IMR-90 (cell line): ENCODE measurements at regions not wholly inside any gene's neighbourhood (a gene's known extent, or its start where the extent isn't known, plus 50 kb on each side); places are given as distances from the start of the nearest gene placed in this dataset.

ENCODE experiments used
- ATAC-seq: fragments of 200-7000 bp; cut with Tn5 transposase; 2 replicates; pipeline ENCODE4 v1.9.1; 2020; ENCODE audit warnings: low read depth, mild to moderate bottlenecking, moderate library complexity
- BruUV-seq: library from RNA; stranded (reverse); fragments of 400-500 nt; replicated peaks from 2 replicates; lab custom pipeline; 2021; lab: Mats Ljungman, UMichigan
- CTCF ChIA-PET: fragments of 300-600 bp; formaldehyde crosslinking; extraction: SDS; loops from one replicate; lab custom pipeline; 2021; ENCODE audit warnings: antibody characterized with exemption; lab: Yijun Ruan, JAX
- POLR2A ChIA-PET: fragments of 300-600 bp; sonication (Branson Sonifier 250); formaldehyde crosslinking; loops from one replicate; lab custom pipeline; 2022; ENCODE audit warnings: antibody characterized with exemption; ENCODE audit not compliant: unreplicated experiment; lab: Charles Lee
- DNase-seq: peaks from one replicate; pipeline ENCODE4 v3.0.0; 2013
- H2AFZ ChIP-seq: replicated peaks from 2 replicates; pipeline ENCODE3; 2013; ENCODE audit warnings: low read length, mild to moderate bottlenecking; ENCODE audit not compliant: poor library complexity
- H2AK5ac ChIP-seq: 2 replicates; pipeline ENCODE4 v1.6.1; 2013; ENCODE audit warnings: low read depth, low read length, inconsistent platforms
- H2AK9ac ChIP-seq: replicated peaks from 2 replicates; pipeline ENCODE3; 2013; ENCODE audit warnings: mild to moderate bottlenecking, low read depth, low read length, moderate library complexity; ENCODE audit not compliant: poor library complexity
- H2BK120ac ChIP-seq: 2 replicates; pipeline ENCODE4 v1.6.1; 2013; ENCODE audit warnings: low read depth, low read length, inconsistent platforms
- H2BK15ac ChIP-seq: 3 replicates; pipeline ENCODE4 v1.6.1; 2013; ENCODE audit warnings: low read depth, low read length, inconsistent platforms
- H2BK20ac ChIP-seq: 2 replicates; pipeline ENCODE4 v1.6.1; 2013; ENCODE audit warnings: low read depth, mild to moderate bottlenecking, inconsistent platforms, low read length, moderate library complexity
- H2BK5ac ChIP-seq: 2 replicates; pipeline ENCODE4 v1.6.1; 2013; ENCODE audit warnings: mild to moderate bottlenecking, low read depth, low read length, inconsistent platforms; ENCODE audit not compliant: poor library complexity, severe bottlenecking
- H3K14ac ChIP-seq: replicated peaks from 2 replicates; pipeline ENCODE4 v1.6.1; 2013; ENCODE audit warnings: low read depth, low read length, inconsistent platforms
- H3K18ac ChIP-seq: 2 replicates; pipeline ENCODE4 v1.6.1; 2013; ENCODE audit warnings: low read depth, low read length, control low read depth
- H3K23ac ChIP-seq: 2 replicates; pipeline ENCODE4 v1.6.1; 2013; ENCODE audit warnings: low read depth, low read length, inconsistent platforms
- H3K27ac ChIP-seq: 2 replicates; pipeline ENCODE4 v1.5.1; 2013; ENCODE audit warnings: mild to moderate bottlenecking, control low read depth, low read length; ENCODE audit not compliant: insufficient read depth
- H3K27me3 ChIP-seq: 2 replicates; pipeline ENCODE4 v1.6.1; 2013; ENCODE audit warnings: low read length; ENCODE audit not compliant: control insufficient read depth, insufficient read depth
- H3K36me3 ChIP-seq: 2 replicates; pipeline ENCODE4 v1.6.1; 2013; ENCODE audit warnings: low read length, mixed read lengths; ENCODE audit not compliant: control insufficient read depth, insufficient read depth
- H3K4ac ChIP-seq: 2 replicates; pipeline ENCODE4 v1.6.1; 2013; ENCODE audit warnings: low read depth, low read length, inconsistent platforms
- H3K4me1 ChIP-seq: 2 replicates; pipeline ENCODE4 v1.6.1; 2013; ENCODE audit warnings: low read length, mixed read lengths; ENCODE audit not compliant: control insufficient read depth, insufficient read depth
- H3K4me2 ChIP-seq: 2 replicates; pipeline ENCODE4 v1.6.1; 2013; ENCODE audit warnings: low read depth, mild to moderate bottlenecking, control low read depth, low read length, moderate library complexity
- H3K4me3 ChIP-seq: 2 replicates; pipeline ENCODE4 v1.5.1; 2013; ENCODE audit warnings: low read depth, mild to moderate bottlenecking, control low read depth, low read length, moderate library complexity; ENCODE audit not compliant: insufficient read depth
- H3K56ac ChIP-seq: 2 replicates; pipeline ENCODE4 v1.6.1; 2013; ENCODE audit warnings: low read length, inconsistent platforms; ENCODE audit not compliant: insufficient read depth; ENCODE audit errors: extremely low read depth
- H3K79me1 ChIP-seq, 2 experiments: 2 replicates each; pipeline ENCODE4 v1.6.1; 2013; ENCODE audit warnings: low read length in 2 of 2, inconsistent platforms in 1 of 2, low read depth in 1 of 2
- H3K9ac ChIP-seq: 2 replicates; pipeline ENCODE4 v1.6.1; 2013; ENCODE audit warnings: low read depth, low read length, control low read depth
- H3K9me1 ChIP-seq: 2 replicates; pipeline ENCODE4 v1.6.1; 2013; ENCODE audit warnings: low read length, inconsistent platforms; ENCODE audit not compliant: insufficient read depth
- H3K9me3 ChIP-seq: 2 replicates; pipeline ENCODE4 v1.6.1; 2013; ENCODE audit warnings: low read length; ENCODE audit not compliant: control insufficient read depth, insufficient read depth
- H4K20me1 ChIP-seq: 2 replicates; pipeline ENCODE4 v1.6.1; 2013; ENCODE audit warnings: low read length, inconsistent platforms; ENCODE audit not compliant: insufficient read depth
- H4K5ac ChIP-seq: 2 replicates; pipeline ENCODE4 v1.6.1; 2013; ENCODE audit warnings: mild to moderate bottlenecking, low read depth, low read length, control low read depth
- H4K8ac ChIP-seq, 2 experiments: 2 replicates each; pipeline ENCODE4 v1.6.1; 2013; ENCODE audit warnings: low read depth in 2 of 2, low read length in 2 of 2, control low read depth in 1 of 2, inconsistent platforms in 1 of 2
- H4K91ac ChIP-seq: 2 replicates; pipeline ENCODE4 v1.6.1; 2013; ENCODE audit warnings: low read depth, low read length, inconsistent platforms; ENCODE audit not compliant: insufficient read depth
- BHLHE40 ChIP-seq: fragments of 150-350 bp; IDR thresholded peaks from 2 replicates; pipeline ENCODE4 v1.6.1; 2016; ENCODE audit warnings: mild to moderate bottlenecking, low read depth, low read length
- CEBPB ChIP-seq: IDR thresholded peaks from 2 replicates; pipeline ENCODE4 v1.6.1; 2012; ENCODE audit warnings: low read depth, low read length, improper control_type of control experiment
- CHD1 ChIP-seq: IDR thresholded peaks from 2 replicates; pipeline ENCODE4 v1.6.1; 2012; ENCODE audit warnings: low read depth, low read length, improper control_type of control experiment
- CTCF ChIP-seq: conservative IDR thresholded peaks from 2 replicates; pipeline ENCODE4 v1.5.1; 2012; ENCODE audit warnings: mild to moderate bottlenecking, low read depth, low read length, improper control_type of control experiment
- ELK1 ChIP-seq: fragments of 150-350 bp; IDR thresholded peaks from 2 replicates; pipeline ENCODE4 v1.6.1; 2016; ENCODE audit warnings: low read depth, mild to moderate bottlenecking, low read length, moderate library complexity, borderline replicate concordance
- FOS ChIP-seq: fragments of 150-350 bp; IDR thresholded peaks from 2 replicates; pipeline ENCODE4 v1.6.1; 2016; ENCODE audit warnings: low read depth, low read length
- MAFK ChIP-seq: IDR thresholded peaks from 2 replicates; pipeline ENCODE4 v1.6.1; 2012; ENCODE audit warnings: low read depth, low read length, improper control_type of control experiment
- MAZ ChIP-seq: IDR thresholded peaks from 2 replicates; pipeline ENCODE4 v1.6.1; 2012; ENCODE audit warnings: low read depth, mild to moderate bottlenecking, low read length, improper control_type of control experiment, moderate library complexity, borderline replicate concordance
- MXI1 ChIP-seq: IDR thresholded peaks from 2 replicates; pipeline ENCODE4 v1.6.1; 2012; ENCODE audit warnings: low read depth, mild to moderate bottlenecking, low read length, moderate library complexity, borderline replicate concordance
- NFE2L2 ChIP-seq: fragments of 150-350 bp; IDR thresholded peaks from 2 replicates; pipeline ENCODE4 v1.6.1; 2016; ENCODE audit warnings: low read depth, mild to moderate bottlenecking, low read length
- POLR2A ChIP-seq: IDR thresholded peaks from 2 replicates; pipeline ENCODE4 v1.6.1; 2012; ENCODE audit warnings: mild to moderate bottlenecking, low read depth, low read length
- RAD21 ChIP-seq: IDR thresholded peaks from 2 replicates; pipeline ENCODE4 v1.6.1; 2012; ENCODE audit warnings: low read length, improper control_type of control experiment
- RCOR1 ChIP-seq: IDR thresholded peaks from 2 replicates; pipeline ENCODE4 v1.6.1; 2012; ENCODE audit warnings: mild to moderate bottlenecking, low read length, improper control_type of control experiment; ENCODE audit not compliant: insufficient replicate concordance
- SMC3 ChIP-seq: fragments of 150-350 bp; IDR thresholded peaks from 2 replicates; pipeline ENCODE4 v1.6.1; 2016; ENCODE audit warnings: low read depth, mild to moderate bottlenecking, antibody characterized with exemption, low read length, moderate library complexity
- USF2 ChIP-seq: fragments of 150-350 bp; IDR thresholded peaks from 2 replicates; pipeline ENCODE4 v1.6.1; 2017; ENCODE audit warnings: mild to moderate bottlenecking, antibody characterized with exemption, low read length, low read depth
- dilution Hi-C: fragments of 300-500 bp; cut with HindIII; formaldehyde crosslinking; loops from one replicate; pipeline ENCODE4 v1.14.3; 2018; ENCODE audit warnings: low sequenced_read_pairs; ENCODE audit not compliant: unreplicated experiment
- in situ Hi-C: fragments of 300-500 bp; cut with MboI; formaldehyde crosslinking; loops from 3 replicates; pipeline ENCODE4 v1.14.3; 2019; ENCODE audit warnings: low sequenced_read_pairs, inconsistent platforms, mixed read lengths
- intact Hi-C: fragments of 100-400 bp; cut with micrococcal nuclease; formaldehyde crosslinking; loops from 2 replicates; pipeline ENCODE4 v1.10.0; 2022

GRCh38 chr11:103696123-103696522 lies 340.3 kb upstream of the DDI1 start:
- BruUV-seq: no TSS peak
- no peak overlapping the region for H2BK5ac ChIP-seq
- H3K27me3 ChIP-seq: no peaks in the 10 kb centered on the region
- no peak overlapping the region for H3K4me3 ChIP-seq
- no peak overlapping the region for H3K14ac ChIP-seq
- H4K8ac ChIP-seq: no peak overlapping the region
- intact Hi-C loops (no loop called here), dilution Hi-C loops (no loop called here), in situ Hi-C loops (no loop called here)
- no peak overlapping the region for H4K5ac ChIP-seq
- H3K27ac ChIP-seq: no peak overlapping the region
- no peak overlapping the region for H2BK20ac ChIP-seq
- H3K56ac ChIP-seq: no peak overlapping the region
- H3K9ac ChIP-seq: no peak overlapping the region
- no peak overlapping the region for H3K4me2 ChIP-seq
- H2AFZ ChIP-seq: no peak overlapping the region
- TF ChIP-seq SMC3 (no peak), CEBPB (no peak), RAD21 (no peak), CHD1 (no peak), MXI1 (no peak), MAZ (no peak), CTCF (no peak), RCOR1 (no peak), MAFK (no peak), NFE2L2 (no peak), POLR2A (no peak), USF2 (no peak), FOS (no peak), ELK1 (no peak), BHLHE40 (no peak)
- ATAC-seq: no peak
- CTCF ChIA-PET: no interaction called here
- H3K4ac ChIP-seq: no peak overlapping the region
- no peaks in the 10 kb centered on the region for H3K79me1 ChIP-seq
- H3K9me1 ChIP-seq: peaks cover 4% of the 10 kb centered on the region
- no peaks in the 10 kb centered on the region for H3K36me3 ChIP-seq
- H2AK9ac ChIP-seq: no peak overlapping the region
- H2AK5ac ChIP-seq: no peak overlapping the region
- no peak overlapping the region for H2BK15ac ChIP-seq
- H4K20me1 ChIP-seq: no peaks in the 10 kb centered on the region
- H4K91ac ChIP-seq: no peak overlapping the region
- H3K18ac ChIP-seq: no peak overlapping the region
- H3K23ac ChIP-seq: no peak overlapping the region
- H3K4me1 ChIP-seq: peaks cover 7% of the 10 kb centered on the region
- H2BK120ac ChIP-seq: no peak overlapping the region
- no peaks in the 10 kb centered on the region for H3K9me3 ChIP-seq
- POLR2A ChIA-PET: no interaction called here
- no peak for DNase-seq
